HG03342 (cell line): ENCODE measurements at regions not wholly inside any gene's neighbourhood (a gene's known extent, or its start where the extent isn't known, plus 50 kb on each side); places are given as distances from the start of the nearest gene placed in this dataset.

Source experiments
- ATAC-seq: cut with Tn5 transposase; IDR thresholded peaks from one replicate; pipeline ENCODE4 v1.9.1; 2021; ENCODE audit warnings: mild to moderate bottlenecking, moderate library complexity; ENCODE audit not compliant: unreplicated experiment

DNA sequence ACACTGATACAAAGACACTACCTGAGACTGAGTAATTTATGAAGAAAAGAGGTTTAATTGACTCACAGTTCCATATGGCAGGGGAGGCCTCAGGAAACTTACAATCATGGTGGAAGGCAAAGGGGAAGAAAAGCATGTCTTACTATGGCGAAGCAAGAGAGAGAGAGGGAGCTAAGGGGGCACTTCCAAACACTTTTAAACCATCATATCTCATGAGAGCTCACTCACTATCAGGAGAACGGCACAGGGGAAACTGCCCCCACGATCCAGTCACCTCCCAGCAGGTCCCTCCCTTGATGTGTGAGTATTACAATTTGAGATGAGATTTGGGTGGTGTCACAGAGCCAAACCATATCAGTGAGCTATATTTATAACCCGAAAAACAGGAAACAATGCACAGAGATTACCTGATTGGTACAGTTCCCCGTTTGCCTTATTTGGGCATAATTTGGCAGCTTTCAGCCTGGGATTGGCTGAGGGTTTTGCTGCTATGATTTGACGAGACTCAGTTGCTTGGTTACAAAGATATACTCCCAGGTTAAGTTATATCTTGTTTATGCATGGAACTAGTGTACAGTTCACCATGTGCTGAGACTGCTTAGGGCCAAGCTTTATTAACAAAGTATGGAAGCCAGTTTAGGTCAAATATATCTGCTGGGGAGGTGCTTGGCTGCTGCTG, 184.2 kb downstream of the NR2F2 start:
- no peak for ATAC-seq

DNA sequence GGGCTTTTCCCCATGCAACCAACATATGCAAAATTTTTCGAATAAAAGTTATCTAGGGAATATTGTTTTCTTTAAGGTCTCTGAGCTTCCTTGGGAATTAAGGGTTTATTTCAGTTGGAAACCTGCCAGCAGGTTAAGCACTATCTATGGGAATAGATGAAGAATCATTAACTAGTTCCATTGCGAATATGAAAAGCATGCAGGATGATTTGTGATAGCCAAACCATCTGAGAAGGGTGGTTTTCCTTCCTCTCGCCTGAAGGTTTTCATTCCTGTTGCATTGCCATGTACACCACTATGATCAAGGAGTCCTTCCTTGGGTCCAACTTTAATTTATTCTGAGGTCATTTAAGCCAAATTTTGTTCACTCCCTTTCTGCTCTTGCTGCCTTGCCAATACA, 184.9 kb downstream of the NR2F2 start:
- ATAC-seq: no peak

DNA sequence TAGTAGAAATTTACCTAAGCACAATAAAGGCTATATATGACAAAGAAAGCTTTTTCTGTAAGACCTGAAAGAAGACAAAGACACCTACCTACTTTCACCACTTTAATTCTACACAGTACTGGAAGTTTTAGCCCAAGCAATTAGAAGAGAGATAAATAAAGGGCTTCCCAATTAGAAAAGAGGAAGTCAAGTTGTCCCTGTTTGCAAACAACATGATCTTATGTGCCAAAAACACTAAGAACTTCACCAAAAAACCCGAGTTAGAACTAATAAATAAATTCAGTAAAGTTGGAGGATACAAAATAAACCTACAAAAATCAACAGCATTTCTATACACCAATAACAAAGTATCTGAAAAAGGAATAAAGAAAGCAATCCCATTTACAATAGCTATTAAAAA, 190.9 kb downstream of the NR2F2 start:
- no peak for ATAC-seq

DNA sequence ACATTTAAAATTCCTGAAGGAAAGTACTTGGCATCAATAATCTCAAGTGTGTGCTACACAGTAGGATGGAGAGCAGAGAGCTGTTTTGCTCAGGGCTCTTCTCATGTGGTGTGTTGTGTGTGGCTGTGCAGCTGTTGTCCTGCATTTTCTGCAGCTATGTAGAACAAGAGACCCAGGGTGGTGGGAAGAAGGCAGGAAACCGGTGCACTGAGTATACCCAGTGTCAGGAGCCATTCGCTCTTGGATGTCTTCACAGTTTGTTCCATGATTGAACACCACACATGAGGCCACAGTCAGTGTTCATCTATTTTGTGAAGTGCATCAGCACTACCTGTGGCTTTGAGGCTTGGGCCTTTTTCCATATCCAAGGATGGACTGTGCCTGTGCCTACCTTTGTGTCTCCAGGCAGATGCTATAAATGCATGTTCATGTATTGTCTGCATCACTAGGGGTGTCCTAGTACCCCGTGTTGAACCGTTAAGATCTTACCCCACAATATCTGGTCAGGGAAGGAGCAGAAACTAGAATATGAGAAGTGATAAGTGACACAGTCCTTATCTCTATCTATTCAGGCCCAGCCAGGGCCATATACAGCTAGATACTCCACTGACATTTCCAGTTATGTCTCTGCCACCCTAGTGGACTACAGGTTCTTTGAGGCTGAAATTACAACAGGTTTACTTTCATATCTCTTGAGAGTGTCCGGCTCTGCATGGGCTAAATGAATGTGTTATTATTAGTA, 194.3 kb downstream of the NR2F2 start:
- no peak for ATAC-seq

DNA sequence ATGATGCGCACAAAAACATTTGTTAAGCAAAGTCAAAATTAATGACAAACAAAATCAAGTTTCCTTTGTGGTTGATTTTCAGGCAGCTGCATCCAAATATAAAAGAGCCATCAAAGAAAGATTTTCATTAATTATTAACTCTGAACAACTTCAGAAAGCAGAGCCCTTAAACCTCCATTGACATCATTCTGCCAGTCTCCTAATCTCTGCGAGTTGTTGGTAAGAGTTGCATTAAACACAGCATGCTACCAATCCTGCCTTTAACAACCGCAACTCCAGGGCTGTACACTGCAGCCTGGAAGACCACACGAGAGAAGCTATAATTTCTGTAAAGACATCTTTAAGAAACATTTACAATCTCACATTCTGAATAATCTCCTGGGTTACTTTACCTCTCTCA, 204.6 kb downstream of the NR2F2 start:
- no peak for ATAC-seq

DNA sequence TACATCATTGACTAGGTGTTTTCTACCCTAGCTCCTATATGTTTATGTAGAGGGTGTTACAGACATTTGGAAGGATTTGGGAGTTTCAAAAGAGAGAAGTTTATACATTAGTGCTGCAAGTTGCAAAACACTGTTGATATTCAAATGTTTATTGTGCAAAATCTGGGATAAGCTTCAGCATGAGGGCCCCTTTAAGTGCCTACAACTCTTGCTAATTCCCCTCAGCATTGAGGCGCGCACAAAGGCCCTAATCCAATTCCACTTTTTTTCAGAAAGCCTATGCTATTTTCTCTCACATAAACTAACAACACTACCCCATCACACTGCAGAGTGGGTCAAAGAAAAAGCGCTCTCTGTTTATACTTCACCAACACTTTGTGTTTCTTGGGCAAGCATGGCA, 208.0 kb downstream of the NR2F2 start:
- no peak for ATAC-seq

DNA sequence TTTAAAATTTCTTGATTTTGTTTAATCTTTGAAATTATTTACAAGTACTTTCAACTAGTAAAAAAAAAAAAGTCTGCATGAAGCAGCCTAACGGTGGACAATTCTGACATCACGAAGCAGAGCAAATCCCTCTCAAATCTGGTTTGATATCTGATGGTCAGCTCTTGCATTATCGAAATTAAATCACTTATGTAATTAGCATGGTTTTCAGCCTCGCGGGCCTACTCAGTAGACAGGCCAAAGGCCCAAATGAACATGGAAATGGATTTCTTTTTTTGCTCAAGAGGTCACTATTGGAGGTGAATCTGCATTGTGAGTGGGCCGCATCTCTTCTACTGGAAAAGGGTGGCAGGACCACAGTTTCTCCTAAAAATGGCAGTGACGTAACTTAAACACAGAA, 209.8 kb downstream of the NR2F2 start:
- ATAC-seq: no peak

DNA sequence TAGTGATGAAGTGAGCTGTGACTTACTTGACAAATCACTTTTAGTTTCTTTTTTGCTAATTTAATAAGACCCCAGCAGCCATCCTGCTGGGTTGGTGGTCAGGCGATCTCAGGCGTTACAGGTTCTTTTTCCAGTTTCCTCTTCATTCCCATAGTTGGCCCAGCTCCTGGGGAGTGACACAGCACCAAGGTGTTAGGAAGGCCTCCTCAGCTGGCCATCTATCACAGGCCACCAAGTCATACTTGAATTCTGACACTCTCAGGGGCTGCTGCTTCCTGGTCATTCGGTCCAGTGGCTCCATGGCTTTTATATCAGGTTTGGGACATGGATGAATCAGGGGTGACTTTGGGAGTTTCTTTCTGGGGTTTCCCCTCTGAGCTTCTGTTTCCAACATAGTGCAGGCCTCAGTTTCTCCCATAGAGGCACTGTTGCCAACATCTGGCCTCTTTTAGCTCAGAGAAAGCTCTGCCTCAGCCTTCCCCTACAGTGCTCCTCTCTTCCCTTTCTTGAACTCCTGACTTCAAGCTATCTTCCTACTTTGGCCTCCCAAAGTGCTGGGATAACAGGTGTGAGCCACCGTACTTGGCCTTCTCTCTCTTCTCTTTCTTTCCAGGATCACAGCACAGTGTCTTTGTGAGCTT, 211.8 kb downstream of the NR2F2 start:
- no peak for ATAC-seq

DNA sequence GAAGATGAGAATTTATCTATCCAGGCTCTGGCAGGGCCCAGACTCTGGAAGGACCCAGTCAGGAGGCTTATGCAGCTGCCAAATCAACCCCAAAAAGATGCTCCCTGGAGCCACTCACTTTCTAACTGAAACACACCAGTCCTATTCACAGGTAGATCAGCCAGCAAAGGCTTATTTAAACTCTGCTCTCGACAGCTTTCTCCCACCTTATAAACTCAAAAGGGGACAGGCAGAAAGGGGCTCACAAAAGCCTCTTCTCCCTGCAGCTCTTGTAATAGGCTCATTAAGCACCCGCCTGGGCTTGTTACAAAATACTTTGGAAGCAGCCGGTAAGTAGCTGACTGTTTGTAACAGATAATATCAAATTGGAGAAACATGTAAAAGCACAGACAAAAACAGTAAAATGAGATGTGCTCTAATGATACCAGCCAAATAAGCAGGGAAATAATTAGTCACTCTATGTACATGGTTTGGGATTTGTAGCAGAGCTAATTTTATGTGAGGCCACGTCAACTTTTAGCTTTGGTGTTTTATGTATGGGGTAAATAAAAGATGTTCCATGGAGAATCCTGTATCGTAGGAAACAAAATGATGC, 213.8 kb downstream of the NR2F2 start:
- ATAC-seq: no peak

DNA sequence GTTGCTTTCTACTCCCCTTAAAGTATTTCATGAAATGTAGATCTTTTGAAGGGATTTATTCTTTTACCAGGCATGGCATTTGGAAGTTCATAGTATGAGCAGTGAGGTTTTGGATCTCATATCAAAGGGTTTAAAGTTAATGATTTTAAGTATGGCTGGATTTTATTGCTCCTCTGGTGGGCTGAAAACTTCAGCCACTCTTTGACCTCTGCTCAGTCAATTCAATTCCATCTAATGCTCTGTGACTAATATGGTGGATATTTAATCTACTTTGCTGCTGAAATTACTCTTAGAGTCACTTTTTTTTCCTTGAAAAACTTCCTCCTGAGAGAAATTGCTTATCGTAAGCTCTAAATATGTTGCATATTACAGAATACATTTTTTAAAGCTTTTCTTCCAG, 218.6 kb downstream of the NR2F2 start:
- ATAC-seq: no peak

DNA sequence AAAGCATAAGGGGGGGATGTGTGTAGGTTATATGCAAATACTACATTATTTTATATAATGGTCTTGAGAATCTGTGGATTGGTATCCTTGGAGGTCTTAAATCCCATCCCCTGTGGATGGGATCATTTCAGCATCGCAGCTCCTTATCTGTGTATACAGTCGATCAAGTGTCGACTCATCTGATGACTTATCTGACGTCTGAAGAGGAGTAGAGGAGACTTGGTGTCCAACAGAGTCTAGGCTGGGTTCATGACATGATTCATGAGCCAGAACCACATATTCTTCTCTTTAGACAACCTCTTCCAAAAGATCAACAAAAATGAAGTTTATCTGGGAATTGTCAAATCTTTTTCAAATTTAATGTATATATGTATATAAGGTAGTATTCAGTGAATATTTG, 220.7 kb downstream of the NR2F2 start:
- no peak for ATAC-seq

DNA sequence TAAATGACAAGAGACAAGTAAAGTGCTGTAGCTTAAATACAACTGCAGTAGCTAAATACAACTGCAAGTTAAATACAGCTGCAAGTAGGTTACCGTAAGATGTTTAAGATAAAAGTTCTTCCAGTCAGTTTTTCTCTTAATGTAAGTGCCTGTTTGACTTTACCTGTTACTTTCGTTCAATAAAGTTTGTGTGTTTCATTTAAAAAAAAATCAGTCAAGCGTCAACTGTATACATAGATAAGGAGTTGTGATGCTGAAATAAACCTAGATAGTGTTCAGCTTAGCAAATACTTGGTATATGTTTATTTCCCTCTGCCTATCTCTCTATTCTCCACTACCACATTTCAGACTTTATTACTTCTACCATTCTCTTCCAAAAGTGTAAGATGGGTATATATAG, 221.2 kb downstream of the NR2F2 start:
- ATAC-seq: no peak

DNA sequence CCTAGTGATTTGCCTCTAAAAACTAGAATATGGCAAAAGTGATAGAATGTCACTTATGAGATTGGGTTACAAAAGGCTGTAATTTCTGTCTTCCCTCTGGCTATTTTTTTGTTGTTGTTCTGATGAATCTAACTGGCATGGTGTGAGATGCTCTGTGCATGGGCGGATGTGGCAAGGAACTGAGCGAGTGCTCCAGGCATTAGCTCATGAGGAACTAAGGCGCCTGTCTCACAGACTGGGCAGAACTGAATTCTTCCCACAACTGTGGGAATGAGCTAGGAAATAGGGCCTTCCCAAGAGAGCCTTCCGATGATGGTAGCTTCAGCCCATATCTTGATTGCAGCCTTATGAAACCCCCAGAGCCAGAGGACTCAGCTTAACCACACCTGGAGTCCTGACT, 222.5 kb downstream of the NR2F2 start:
- ATAC-seq: no peak

DNA sequence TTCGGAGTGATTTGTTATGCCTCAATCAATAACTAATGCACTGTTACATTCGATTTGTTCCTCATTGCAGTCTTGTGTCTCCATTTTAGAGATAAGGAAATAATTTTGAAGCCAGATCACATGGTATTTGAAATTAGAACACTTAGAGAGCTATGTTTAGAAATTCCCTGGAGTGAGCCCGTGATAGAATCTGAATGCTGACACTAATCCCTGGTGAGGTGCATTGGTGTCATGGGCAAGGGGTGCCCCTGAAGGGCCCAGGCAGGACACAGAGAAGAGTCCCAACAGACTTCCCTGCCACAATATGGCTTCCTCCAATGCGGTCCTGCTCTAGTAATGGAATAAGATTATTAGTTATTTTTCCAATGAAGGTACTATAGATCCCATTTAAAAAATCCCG, 223.0 kb downstream of the NR2F2 start:
- ATAC-seq: no peak

DNA sequence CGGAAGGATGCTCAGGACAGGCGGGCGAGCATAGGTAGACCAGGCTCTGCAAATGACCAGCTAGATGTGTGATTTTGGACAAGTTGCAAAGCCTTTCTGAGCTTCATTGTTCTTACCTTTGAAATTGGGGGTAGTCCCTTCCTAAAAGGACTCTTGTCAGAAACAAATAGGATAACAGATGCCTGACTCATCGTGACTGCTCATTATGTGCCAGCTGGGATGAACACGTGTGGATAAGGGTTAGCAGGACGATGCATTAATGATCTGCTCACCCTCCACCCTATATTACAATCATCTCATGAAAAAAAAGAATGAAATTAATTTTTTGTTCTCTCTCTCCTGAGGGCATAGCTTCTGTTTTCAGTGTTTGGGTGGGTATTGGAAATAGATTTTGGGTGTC, 223.4 kb downstream of the NR2F2 start:
- ATAC-seq: no peak

DNA sequence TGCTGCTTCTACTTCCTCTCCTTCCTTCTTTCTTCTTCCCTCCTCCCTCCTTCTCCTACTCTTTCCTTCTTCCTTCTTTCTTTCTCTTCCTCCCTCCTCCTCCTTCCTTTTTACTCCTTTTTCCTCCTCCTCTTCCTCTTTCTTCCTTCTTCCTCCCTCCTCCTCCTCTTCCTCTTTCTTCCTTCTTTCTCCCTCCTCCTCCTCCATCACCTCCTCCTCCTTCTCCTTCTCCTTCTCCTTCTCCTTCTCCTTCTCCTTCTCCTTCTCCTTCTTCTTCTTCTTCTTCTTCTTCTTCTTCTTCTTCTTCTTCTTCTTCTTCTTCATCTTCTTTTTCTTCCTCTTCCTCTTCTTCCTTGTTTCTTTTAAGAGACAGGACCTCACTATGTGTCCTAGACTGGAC, 224.0 kb downstream of the NR2F2 start:
- no peak for ATAC-seq

DNA sequence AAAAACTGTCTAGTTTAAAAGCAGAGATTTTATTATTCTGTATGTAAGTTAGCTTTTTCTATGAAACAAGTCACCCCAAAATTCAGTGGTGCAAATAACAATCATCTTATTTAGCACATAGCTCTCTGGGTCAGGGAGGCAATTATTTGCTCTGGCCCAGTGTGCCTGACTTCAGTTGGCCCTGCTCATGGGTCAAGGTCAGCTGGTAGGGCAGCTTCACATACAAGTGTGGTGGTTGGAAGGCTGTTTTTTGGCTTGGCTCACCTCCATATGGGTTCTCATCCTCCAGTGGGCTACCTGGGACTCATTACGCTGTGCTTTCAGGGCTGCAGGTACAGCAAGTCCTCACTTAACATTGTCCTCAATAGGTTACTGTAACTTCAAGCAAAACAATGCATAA, 228.6 kb downstream of the NR2F2 start:
- no peak for ATAC-seq

DNA sequence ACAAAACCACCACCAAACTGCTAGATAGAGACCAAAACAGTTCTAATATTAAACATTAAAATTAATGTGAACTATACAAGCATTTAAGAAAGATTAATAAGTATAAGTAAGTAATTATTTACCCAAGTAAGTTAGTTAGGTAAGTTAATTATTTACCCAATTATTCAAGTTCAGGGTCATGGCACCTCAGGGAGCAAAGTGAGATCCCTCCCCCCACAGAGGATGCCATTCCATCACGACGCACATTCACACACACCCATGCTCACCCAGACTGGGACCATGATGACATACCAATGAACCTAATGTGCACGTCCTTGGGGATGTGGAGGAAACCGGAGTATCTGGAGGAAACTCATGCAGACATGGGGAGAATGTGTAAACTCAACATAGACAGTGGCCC, 229.1 kb downstream of the NR2F2 start:
- no peak for ATAC-seq

DNA sequence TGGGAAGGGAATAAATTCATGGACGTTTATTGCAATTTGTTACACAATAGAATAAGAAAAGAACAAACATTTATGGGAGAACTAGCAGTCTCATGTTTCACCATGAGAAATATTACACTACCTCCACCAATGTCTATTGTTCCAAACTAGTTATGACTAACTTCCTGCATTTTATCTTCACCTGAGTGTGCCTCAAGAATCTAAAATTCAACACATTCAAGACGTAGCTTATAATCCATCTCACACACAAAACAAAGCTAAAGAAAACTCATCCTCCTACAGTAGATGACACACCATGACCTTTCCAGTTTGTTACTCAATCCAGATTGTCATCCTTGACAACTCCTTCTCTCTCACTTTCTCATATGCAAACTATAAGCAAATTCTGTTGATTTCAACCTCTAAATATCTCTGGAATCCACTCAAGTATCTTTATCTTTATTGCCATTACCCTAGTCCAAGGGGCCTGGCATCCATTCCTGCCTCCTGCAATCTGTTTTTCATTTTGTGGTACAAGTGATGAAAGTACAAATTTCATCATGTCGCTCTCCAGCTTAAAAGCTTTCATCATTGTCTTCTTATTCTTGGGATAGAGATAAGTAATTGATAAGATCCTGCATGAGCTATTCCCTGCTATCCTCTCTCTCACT, 229.9 kb downstream of the NR2F2 start:
- no peak for ATAC-seq

DNA sequence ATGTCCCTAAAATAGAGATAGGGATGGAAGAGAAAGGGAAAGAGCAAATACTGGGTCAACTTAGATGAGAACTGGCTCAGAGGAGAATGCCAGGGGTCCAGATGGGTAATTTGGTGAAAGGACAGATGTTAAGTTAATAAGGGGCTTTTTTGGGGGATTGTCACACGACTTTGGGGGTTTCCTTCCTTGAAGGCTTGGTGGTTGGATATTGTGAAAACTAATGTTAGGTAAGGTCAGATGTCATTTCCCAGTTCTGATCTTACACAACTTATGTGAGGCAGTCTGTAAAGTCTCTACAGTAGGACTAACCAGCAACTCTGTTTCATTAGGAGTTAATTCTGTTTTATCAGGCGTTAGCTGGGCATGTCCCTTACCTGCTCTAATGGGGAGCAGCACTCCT, 231.1 kb downstream of the NR2F2 start:
- no peak for ATAC-seq

DNA sequence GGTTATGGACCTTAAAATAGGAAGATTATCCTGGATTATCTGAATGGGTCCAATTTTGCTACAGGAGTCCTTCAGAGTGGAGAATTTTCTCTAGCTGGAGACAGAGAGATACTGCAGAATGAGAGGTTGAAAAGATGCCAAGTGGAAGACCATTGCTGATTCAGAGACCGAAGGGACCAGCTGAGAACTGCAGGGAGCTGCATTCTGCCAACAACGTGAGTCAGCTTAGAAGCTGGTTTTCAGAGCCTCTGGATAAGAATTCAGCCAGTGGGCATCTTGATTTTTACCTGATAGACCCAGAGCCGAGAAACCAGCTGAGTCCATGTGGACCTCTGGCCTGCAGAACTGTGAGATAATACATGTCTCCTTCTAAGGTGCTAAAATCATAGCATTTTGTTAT, 234.0 kb downstream of the NR2F2 start:
- ATAC-seq: no peak
